IMR-90 (cell line): ENCODE measurements at regions not wholly inside any gene's neighbourhood (a gene's known extent, or its start where the extent isn't known, plus 50 kb on each side); places are given as distances from the start of the nearest gene placed in this dataset.

ENCODE experiments used
- CHD1 ChIP-seq: IDR thresholded peaks from 2 replicates; pipeline ENCODE4 v1.6.1; 2012; ENCODE audit warnings: low read depth, low read length, improper control_type of control experiment
- FOS ChIP-seq: fragments of 150-350 bp; IDR thresholded peaks from 2 replicates; pipeline ENCODE4 v1.6.1; 2016; ENCODE audit warnings: low read depth, low read length
- POLR2A ChIP-seq: IDR thresholded peaks from 2 replicates; pipeline ENCODE4 v1.6.1; 2012; ENCODE audit warnings: mild to moderate bottlenecking, low read depth, low read length
- RAD21 ChIP-seq: IDR thresholded peaks from 2 replicates; pipeline ENCODE4 v1.6.1; 2012; ENCODE audit warnings: low read length, improper control_type of control experiment
- RCOR1 ChIP-seq: IDR thresholded peaks from 2 replicates; pipeline ENCODE4 v1.6.1; 2012; ENCODE audit warnings: mild to moderate bottlenecking, low read length, improper control_type of control experiment; ENCODE audit not compliant: insufficient replicate concordance
- TF ChIP-seq, protein P1 (sequence below): conservative IDR thresholded peaks from 2 replicates; pipeline ENCODE4 v1.5.1; 2012; ENCODE audit warnings: mild to moderate bottlenecking, low read depth, low read length, improper control_type of control experiment

DNA sequence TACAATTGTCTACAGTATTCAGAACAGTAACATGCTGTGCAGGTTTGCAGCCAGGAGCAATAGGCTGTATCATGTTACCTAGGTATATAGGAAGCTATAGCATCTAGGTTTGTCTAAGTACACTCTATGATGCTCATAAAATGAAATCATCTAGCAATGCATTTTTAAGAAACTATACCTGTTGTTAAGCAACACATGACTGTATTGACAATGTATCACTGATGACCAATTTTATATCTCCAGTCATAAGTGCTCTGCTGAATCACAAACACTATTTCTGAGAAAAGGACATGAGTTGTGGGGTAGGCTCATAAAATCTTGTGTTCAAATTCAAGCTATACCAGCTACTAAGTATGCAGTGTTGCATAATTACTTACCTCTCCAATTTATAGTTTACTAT lies 501.3 kb downstream of the CD109 start:
- TF ChIP-seq, protein P1, sequence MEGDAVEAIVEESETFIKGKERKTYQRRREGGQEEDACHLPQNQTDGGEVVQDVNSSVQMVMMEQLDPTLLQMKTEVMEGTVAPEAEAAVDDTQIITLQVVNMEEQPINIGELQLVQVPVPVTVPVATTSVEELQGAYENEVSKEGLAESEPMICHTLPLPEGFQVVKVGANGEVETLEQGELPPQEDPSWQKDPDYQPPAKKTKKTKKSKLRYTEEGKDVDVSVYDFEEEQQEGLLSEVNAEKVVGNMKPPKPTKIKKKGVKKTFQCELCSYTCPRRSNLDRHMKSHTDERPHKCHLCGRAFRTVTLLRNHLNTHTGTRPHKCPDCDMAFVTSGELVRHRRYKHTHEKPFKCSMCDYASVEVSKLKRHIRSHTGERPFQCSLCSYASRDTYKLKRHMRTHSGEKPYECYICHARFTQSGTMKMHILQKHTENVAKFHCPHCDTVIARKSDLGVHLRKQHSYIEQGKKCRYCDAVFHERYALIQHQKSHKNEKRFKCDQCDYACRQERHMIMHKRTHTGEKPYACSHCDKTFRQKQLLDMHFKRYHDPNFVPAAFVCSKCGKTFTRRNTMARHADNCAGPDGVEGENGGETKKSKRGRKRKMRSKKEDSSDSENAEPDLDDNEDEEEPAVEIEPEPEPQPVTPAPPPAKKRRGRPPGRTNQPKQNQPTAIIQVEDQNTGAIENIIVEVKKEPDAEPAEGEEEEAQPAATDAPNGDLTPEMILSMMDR = no peak
- TF ChIP-seq FOS (no peak), POLR2A (no peak), RCOR1 (no peak), CHD1 (no peak), RAD21 (no peak)
